DND-41 (cell line): ENCODE measurements at regions not wholly inside any gene's neighbourhood (a gene's known extent, or its start where the extent isn't known, plus 50 kb on each side); places are given as distances from the start of the nearest gene placed in this dataset.

Experiments
- EZH2 ChIP-seq: IDR thresholded peaks from 3 replicates; pipeline ENCODE4 v1.6.1; 2012; ENCODE audit warnings: borderline replicate concordance, low read depth, mild to moderate bottlenecking, moderate library complexity, low read length, inconsistent platforms; ENCODE audit not compliant: severe bottlenecking
- TF ChIP-seq, protein P1 (sequence below): IDR thresholded peaks from 2 replicates; pipeline ENCODE4 v1.5.1; 2012; ENCODE audit warnings: borderline replicate concordance, low read length, moderate library complexity, mild to moderate bottlenecking; ENCODE audit not compliant: poor library complexity, severe bottlenecking; ENCODE audit errors: extremely low read depth

DNA sequence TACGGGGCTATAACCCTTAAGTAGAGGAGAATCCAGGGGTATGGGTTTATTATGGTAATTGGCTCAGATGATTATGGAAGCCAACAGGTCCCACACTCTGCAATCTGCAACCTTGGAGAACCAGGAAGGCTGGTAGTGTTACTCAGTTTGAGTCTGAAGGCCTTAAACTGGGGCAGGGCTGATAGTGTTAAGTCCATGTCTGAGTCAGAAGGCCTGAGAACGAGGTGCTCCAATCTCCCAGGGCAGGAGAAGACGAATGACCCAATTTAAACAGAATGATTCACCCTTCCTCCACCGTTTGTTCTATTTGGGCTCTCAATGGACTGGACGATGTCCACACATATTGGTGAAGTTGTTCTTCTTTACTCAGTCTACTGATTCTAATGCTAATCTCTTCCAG, 244.5 kb upstream of the PTER start:
- TF ChIP-seq, protein P1, sequence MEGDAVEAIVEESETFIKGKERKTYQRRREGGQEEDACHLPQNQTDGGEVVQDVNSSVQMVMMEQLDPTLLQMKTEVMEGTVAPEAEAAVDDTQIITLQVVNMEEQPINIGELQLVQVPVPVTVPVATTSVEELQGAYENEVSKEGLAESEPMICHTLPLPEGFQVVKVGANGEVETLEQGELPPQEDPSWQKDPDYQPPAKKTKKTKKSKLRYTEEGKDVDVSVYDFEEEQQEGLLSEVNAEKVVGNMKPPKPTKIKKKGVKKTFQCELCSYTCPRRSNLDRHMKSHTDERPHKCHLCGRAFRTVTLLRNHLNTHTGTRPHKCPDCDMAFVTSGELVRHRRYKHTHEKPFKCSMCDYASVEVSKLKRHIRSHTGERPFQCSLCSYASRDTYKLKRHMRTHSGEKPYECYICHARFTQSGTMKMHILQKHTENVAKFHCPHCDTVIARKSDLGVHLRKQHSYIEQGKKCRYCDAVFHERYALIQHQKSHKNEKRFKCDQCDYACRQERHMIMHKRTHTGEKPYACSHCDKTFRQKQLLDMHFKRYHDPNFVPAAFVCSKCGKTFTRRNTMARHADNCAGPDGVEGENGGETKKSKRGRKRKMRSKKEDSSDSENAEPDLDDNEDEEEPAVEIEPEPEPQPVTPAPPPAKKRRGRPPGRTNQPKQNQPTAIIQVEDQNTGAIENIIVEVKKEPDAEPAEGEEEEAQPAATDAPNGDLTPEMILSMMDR, result no peak
- no peak for TF ChIP-seq EZH2
